A204.1 (cell line): ENCODE measurements at regions not wholly inside any gene's neighbourhood (a gene's known extent, or its start where the extent isn't known, plus 50 kb on each side); places are given as distances from the start of the nearest gene placed in this dataset.
"Not testable (repeated sequence)": the region's sequence is repeated elsewhere in the genome, so short reads cannot be mapped to it uniquely, and the experiment has no call there.

Source experiments
- FAIRE-seq: peaks from 2 replicates; lab custom pipeline; 2012; peaks lifted over from hg19 to GRCh38; lab: Jason Lieb, UNC

DNA sequence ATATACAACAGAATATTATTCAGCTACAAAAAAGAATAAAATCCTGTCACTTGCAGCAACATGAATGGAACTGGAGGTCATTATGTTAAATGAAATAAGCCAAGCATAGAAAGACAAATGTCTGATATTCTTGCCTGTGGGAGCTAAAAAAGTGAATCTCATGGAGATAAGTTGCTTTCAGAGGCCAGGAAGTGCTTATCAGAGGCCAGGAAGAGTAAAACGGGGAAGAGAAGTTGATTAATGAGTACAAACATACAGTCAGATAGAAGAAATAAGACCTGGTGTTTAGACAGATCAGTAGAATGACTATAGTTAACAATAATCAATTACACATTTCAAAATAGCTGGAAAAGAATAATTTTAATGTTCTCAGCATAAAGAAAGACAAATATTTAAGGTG, 54.4 kb upstream of the CPHXL start:
- FAIRE-seq, result no peak

DNA sequence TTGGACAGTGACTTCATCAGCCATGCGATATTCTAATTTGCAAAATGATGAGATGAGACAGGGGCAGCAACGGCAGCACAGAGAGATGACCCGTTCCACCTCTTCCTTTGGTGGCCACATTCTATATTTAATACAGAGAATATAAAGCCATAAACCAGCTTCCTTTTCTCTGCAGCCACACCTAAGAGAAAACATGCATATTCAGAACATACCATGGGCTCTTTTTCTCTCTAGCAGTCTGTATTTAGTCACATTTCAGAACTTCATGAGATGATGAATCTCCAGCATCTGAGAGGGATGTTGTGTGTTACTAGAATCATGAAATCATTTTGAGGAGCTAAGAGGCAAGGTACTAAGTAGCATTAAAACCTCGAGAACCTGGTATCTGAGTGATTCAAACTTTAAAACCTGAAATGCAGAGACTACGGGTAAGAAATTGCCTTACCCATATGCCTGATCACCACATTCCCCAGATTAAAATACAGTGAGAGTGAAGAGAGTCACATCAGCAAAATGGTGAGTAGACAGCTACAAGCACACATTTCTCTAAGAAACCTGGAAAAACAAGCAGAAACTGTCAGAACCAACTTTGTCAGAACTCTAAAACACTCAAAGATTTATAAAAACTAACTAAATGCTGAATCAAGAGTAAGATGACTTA, 55.5 kb upstream of the CPHXL start:
- FAIRE-seq, result no peak

DNA sequence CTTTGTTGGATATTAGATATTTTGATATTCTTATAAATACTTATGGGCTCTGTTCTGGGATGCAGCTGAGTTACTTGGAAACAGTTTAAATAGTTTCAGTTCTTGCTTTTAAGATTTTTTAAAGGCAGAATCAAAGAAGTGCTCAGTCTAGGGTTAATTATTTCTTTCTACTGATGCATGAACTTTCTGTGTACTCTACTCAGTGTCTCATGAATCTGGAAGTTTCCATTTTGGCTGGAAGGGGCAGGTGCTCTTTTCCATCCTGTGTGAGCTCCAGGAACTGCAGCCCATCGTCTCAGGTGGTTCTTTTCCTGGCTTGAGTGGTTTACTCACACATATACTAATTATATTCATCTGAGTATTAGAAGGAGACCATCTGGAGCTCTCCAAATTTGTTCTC, 61.1 kb upstream of the CPHXL start:
- FAIRE-seq, result no peak

DNA sequence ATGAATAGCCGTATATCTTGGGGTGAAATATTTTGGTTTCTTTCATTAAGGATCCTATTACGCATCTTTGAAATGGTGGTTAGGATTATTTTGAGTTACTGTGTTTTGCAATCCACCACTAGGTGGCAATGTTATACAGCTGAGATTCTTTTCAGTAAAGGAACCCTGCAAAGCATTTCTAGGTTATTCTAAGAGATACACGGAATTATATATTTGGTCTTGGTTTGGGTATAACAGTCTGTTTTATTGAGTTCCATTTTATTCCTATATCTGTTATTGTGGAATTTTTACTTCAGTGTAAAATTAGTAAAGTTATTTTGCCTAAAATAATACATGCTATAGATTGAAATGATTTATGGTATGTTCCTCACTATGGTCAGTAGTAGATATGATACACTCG, 62.9 kb upstream of the CPHXL start:
- peak; percentile 98 for FAIRE-seq

DNA sequence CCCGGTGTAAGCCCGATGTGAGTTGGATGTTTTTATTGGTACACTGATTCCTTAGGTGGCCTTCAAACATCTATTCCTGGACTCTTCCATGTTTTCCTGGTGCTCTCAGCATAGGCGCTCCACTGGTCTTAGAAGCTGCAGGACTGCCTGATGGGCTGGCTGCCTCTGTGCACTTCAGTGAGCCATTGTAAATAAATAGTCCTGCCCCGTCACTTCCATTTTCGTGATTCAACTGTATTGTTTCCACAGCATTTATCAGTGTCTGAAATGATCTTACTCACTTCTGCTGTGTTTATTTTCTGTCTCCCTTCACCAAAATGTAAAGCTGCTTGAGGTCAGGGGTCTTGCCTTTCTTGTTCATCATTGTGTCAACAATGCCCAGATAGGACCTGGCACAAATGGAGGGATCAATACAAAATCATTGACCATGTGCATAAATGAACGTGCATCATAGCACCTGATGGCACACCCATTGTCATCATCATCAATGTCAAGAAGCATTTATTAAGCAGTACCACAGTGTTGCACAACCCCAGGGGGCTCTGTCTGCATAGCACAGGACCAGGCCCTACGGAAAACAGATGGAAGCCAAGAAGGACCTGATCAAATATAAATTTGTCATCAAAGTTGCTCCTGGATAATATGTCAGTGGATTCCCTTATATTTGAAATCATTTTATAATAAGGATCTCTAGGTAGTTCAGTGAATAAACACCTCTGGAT, 66.6 kb upstream of the CPHXL start:
- FAIRE-seq, result no peak

DNA sequence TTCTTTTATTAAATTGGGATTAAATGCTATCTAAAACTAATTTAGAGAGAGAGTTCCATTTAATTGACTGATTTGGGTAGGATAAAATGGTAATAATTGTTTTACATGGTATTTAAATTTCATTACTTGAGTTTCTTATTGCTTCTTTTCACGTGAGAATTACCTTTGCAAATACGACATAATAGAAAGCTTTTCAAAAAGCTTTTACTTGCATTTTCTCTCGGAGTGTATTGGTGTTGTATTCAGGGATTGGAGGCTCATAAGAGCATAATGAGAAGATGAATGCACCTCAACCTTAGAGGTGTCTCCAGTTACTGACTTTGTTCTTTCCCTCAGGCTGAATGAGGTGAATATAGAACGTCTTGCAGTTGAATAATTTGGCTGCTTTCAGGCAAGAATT, 67.4 kb upstream of the CPHXL start:
- FAIRE-seq, result no peak

DNA sequence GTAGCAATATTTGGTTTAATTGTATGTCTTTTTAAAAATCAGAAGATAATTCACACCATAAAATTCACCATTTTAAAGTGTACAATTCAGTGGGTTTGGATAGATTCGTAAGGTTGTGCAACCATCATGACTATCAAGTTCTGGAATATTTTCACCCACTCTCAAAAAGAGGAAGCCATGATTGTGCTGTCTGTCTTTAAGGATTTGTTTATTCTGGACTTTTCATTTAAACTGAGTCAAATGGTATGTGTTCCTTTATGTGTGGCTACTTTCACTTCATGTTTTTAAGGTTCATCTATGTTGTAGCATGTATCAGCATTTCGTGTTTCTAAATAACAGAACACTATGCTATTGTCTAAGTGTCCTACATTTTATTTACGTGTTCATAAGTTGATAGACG, 68.1 kb upstream of the CPHXL start:
- no peak for FAIRE-seq

DNA sequence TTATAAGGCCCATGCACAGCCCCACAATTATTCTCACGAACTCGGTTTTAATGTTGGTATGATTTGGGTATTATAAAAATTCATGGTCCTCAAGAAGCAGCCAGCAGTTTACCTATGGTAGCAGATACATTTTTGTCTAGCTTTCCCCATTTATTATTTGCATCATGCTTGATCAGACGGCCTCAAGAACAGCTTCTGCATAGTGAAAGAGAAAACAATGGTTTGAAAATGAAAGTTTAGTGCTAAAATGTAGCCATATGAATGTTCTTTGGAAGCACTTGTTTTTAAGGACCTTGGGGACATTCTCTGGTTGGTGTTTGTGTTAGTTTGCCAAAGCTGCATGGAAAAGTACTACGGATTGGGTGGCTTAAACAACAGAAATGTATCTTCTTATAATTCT, 72.4 kb upstream of the CPHXL start:
- FAIRE-seq, result no peak

DNA sequence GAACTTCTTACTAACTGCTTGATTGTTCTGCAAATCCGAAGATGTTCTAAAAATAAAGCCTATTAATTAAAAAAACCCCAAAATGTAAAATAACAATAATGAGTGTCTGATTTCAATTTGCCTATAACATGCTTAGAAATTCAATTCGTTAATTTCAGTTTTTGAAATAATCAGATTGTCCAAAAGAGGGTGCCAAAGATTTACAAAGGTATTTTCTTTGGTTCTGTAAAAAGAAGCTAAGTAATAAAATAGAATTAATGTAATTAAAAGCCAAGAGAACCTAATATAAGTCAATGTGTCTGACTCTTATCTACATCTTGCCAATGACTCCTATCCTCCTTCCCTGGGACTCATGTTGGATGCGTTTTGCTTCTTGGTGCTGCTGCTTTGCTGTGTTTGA, 75.0 kb upstream of the CPHXL start:
- FAIRE-seq, result peak; percentile 77

DNA sequence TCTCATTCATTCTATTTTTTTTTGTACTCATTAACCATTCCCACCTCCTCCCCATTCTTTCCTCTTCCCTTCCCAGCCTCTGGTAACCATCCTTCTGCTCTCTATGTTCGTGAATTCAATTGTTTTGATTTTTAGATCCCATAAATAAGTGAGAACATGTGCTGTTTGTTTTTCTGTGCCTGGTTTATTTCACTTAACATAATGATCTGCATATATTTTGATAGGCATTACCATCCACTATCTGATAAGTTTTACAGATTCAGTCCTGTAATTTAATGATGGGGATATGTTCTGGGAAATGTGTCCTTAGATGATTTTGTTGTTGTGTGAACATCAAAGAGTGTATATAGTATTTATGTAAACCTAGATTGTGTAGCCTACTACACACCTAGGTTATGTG, 77.5 kb upstream of the CPHXL start:
- no peak for FAIRE-seq

DNA sequence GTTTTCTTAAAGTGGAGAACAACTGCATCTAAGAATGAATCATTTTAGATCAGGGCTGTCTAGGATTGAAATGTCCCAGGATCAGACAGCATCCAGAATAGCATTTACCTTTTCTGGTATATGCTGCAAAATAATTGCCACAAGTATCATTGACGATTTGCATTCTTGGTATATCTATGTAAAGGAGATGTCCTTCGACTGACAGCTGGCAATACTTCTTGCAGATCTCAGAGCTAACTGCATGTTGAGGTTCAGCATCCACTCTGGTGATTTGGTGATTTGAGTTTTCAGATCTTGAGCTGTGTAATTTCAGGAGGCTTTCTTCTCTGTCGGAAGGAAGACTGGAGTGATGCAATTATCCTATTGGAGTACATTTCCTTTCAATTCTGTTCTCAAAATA, 78.1 kb upstream of the CPHXL start:
- FAIRE-seq, result no peak

DNA sequence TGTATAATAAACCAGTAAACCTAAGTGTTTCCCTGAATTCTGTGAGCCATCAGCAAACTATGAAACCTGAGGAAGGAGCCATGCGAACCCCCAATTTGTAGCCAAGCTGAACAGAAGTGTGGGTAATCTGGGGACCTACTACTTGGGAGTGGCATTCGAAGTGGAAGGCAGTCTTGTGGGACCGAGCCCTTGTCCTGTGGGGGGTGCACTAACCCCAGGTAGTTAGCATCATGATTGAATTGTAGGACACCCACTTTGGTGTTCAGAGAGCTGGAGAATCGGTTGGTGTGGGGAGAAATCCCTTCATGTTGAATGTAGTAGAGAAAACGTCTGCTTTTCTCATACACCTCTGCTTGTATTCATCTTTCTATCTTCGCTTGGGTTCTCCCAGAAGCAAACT, 79.7 kb upstream of the CPHXL start:
- no peak for FAIRE-seq

DNA sequence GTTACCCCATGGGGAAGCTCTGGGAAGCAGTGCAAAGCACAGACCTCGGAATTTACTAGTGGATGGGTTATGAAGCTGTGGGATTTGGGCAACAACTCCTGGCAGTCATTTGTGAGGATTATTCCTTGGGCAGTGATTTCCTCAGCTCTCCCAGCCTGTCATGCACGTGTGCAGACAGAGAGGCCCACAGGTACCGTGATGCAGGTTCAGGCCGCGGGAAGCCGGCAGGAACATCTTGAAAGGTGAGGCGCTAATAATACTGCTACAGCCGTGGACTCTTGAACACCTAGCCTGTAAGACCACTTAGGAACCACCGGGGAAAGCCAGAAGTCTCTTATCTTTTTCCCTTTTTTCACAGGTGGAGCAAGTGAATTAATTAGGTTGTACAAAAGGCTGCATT, 80.2 kb upstream of the CPHXL start:
- no peak for FAIRE-seq

DNA sequence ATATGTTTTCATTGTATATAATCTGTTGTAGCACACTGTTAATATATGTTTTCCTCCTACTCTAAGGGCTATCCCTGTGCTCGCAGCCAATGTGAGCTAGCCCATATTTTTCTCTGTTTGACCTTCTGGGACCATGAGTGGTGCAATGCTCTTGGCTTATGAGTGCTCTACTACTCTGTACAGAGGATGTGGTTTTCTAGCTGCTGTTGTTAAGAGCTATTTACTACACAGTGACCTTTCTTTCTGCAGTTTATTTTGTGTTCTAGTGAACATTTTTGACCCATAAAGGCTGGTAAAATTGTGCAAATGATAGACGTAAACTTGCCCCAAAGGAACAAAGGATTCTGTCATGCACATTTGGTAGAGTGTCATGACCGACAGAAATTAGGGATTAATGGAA, 84.1 kb upstream of the CPHXL start:
- FAIRE-seq, result no peak

DNA sequence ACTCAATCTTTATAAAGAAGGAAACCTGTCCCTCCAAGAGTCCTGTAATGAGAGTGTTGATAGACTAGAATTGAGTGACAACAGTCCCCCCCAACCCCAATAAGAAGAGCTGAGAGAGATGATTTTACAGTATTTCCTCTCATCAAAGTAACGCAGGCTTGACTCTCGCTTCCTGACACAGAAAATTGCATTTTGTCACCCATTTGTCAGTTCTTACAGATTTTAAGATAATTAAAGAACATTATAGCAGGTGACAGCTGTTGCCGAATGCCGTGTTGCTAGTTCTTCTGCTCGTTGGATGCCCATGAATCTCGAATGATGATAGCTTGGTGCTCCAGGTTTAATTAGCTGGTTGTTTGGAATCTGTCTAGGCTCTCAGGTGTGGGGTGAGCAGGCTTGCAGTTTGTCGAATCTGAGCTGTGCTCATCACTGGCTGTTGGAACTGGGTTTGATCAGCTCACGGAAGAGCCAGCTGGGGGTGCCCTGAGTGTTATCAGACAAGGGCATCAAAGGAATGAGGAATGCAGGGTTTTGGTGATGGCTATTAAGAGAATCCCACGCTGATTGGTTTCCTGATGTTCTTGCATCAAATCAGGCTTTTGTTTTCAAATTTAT, 84.8 kb upstream of the CPHXL start:
- FAIRE-seq, result no peak

DNA sequence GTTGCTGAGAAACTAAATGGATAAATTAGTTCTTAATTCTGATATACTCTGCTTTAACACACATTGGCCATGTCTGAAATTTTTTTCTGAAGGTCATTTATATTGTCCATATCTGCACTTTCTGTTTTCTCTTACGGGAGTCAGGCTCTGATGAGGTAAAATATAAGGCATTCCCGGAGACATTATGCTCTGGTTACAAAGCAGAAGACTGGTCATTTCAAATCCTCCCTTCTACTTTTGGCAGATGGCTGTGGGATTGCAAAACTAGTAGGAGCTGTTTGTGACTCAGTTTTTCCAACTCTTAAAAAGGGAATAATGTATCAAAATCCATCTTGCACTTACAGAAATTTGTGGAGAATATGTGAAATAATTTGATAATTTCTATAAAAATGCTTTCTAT, 92.2 kb upstream of the CPHXL start:
- no peak for FAIRE-seq

DNA sequence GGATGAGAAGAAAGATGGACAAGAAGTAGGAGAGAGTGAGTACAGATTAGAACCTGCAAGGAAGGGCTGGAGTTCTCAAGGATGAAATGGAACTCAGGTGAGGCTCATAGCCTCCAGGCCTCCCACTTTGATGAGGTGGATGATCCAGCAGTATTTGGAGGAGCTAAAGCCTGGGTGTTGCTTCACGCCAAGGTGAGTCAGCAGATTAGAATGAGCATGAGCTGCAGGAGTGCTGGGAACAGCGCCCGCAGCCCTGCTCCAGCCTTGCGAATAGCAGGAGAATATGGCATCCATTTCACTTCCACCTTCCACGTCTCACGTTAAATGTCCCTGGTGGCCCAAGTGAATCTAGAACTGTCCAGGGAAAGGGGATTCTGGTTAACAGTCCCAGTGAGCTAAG, 94.4 kb upstream of the CPHXL start:
- no peak for FAIRE-seq

DNA sequence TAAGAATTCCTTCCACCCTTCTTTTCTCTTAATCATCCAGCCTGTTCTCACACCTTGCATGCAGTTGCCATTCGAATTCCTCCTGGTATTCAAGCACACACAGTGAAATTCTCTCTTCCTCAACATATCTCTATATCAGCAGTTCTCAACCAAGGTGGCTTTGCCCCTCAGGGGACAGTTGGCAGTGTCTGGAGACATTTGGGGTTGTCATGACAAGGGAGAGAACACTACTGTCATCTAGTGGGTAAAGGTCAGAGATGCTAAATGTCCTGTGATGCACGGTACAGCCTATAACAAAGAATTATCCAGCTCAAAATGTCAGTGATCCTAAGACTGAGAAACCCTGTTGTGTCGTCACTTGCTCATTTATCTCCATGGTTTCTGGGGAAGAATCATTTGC, 94.8 kb upstream of the CPHXL start:
- FAIRE-seq, result no peak

DNA sequence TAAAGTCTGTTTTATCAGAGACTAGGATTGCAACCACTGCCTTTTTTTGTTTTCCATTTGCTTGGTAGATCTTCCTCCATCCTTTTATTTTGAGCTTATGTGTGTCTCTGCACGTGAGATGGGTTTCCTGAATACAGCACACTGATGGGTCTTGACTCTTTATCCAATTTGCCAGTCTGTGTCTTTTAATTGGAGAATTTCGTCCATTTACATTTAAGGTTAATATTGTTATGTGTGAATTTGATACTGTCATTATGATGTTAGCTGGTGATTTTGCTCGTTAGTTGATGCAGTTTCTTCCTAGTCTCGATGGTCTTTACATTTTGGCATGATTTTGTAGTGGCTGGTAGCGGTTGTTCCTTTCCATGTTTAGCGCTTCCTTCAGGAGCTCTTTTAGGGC, 99.5 kb upstream of the CPHXL start:
- not testable (repeated sequence) for FAIRE-seq

DNA sequence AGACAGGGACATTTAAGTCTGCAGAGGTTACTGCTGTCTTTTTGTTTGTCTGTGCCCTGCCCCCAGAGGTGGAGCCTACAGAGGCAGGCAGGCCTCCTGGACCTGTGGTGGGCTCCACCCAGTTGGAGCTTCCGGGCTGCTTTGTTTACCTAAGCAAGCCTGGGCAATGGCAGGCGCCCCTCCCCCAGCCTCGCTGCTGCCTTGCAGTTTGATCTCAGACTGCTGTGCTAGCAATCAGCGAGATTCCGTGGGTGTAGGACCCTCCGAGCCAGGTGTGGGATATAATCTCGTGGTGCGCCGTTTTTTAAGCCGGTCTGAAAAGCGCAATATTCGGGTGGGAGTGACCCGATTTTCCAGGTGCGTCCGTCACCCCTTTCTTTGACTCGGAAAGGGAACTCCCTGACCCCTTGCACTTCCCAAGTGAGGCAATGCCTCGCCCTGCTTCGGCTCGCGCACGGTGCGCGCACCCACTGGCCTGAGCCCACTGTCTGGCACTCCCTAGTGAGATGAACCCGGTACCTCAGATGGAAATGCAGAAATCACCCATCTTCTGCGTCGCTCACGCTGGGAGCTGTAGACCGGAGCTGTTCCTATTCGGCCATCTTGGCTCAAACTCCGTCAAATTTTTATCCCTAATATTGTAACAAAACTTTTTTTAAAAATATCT, 101.2 kb upstream of the CPHXL start:
- FAIRE-seq, result not testable (repeated sequence)

DNA sequence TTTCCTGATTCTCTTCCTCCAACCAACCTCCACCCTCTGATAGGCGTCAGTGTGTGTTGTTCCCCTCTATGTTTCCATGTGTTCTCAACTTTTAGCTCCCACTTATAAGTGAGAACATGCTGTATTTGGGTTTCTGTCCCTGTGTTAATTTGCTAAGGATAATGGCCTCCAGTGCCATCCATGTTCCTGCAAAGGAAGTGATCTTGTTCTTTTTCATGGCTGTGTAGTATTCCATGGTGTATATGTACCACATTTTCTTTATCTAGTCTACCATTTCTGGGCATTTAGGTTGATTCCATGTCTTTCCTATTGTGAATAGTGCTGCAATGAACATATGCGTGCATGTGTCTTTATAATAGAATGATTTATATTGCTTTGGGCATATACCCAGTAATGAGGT, 107.1 kb upstream of the CPHXL start:
- FAIRE-seq, result not testable (repeated sequence)

DNA sequence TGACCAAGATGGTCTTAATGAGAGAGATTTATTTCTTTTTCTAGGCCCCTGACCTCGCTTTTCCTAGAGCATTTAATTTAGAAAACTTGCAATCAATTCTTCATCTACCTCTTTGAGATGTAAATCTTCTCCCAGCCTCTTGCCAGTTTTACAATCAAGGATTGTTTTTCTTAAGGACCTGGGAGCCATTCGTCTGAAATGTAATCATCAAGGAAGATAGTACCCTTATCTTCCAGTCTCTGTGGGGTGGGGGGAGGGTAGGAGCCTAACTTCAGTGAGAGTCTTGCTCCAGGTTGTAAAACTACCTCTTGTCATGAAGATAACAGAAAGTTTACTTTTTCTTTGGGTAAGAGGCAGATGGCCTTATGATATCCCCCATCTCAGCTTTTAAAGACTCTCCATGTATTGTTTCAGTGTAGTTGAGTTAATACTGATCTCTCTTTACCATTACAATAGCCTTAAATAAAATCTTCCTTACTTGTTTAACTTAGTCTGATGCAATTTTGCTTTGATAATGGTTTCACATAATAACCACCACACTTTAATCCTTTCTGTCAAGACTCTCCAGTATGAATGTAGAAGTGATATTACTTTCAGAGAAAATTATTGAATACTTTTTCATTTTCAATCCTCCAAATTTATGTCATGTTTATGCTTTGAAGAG, 110.2 kb upstream of the CPHXL start:
- no peak for FAIRE-seq

DNA sequence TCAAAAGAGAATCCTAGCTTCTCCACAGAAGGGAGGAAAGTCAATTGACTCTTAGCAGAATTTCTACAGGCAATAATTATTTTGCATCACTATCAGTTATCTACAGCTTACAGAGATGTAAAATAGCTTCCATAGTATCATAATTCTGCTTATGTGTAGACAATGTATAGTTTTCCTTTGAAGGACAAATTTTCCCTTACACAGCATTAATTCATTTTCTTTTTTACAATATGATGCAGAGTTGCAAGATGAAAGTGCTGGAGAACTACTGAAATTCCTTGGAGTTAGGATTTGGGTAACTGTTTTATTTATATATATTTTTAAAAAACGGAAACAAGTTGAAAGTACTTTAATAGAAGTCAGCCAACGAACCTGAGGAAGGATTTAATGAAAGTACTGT, 111.0 kb upstream of the CPHXL start:
- no peak for FAIRE-seq
